ENCODE measurements at regions not wholly inside any gene's neighbourhood (a gene's known extent, or its start where the extent isn't known, plus 50 kb on each side); places are given as distances from the start of the nearest gene placed in this dataset.
"Not testable (repeated sequence)": the region's sequence is repeated elsewhere in the genome, so short reads cannot be mapped to it uniquely, and the experiment has no call there.

- H3K4me1 ChIP-seq = no peaks in the 10 kb centered on the region
- no peak for TF ChIP-seq CTCF (IDR thresholded peaks at IDR 0.05)
- no peak for TF ChIP-seq POLR2A (IDR thresholded peaks at IDR 0.05)
Measured at GRCh38 chrX:1851527-1851926, 236.7 kb downstream of the ASMT start.

GRCh38 chrX:1852082-1852481, 237.2 kb downstream of the ASMT start:
- Histone ChIP-seq H3K9me3 (no peaks in the 10 kb centered on the region), H3K27ac (no peak overlapping the region), H3K4me3 (replicated peaks in 1 of 3) (no peak overlapping the region), H3K27me3 (no peaks in the 10 kb centered on the region), H3K36me3 (no peaks in the 10 kb centered on the region), H3K4me1 (no peaks in the 10 kb centered on the region)
- TF ChIP-seq CTCF (IDR thresholded peaks at IDR 0.05) = no peak
- no peak for TF ChIP-seq POLR2A (IDR thresholded peaks at IDR 0.05)
- WGBS, 2 donors = 89 to 90% methylated on average over 8 of the region's 9 CpGs
- intact Hi-C loops (cut with DNase I) = no loop called here
- no peak for DNase-seq

More at GRCh38 chrX:1851527-1851926, 236.7 kb downstream of the ASMT start:
- Histone ChIP-seq H3K36me3 (no peaks in the 10 kb centered on the region), H3K27ac (no peak overlapping the region), H3K9me3 (no peaks in the 10 kb centered on the region), H3K27me3 (no peaks in the 10 kb centered on the region), H3K4me3 (replicated peaks in 1 of 3) (no peak overlapping the region)
- 94 to 95% methylated on average over 5 of the region's 6 CpGs for WGBS, 2 donors
- DNase-seq = no peak
- intact Hi-C loops (cut with DNase I) = no loop called here

GRCh38 chrX:1853447-1853846, 238.6 kb downstream of the ASMT start:
- Histone ChIP-seq H3K4me3 (replicated peaks in 1 of 3) (no peak overlapping the region), H3K27ac (no peak overlapping the region), H3K36me3 (no peaks in the 10 kb centered on the region), H3K27me3 (no peaks in the 10 kb centered on the region), H3K4me1 (no peaks in the 10 kb centered on the region), H3K9me3 (no peaks in the 10 kb centered on the region)
- intact Hi-C loops (cut with DNase I) = no loop called here
- 68 to 80% methylated on average over 3 of the region's 3 CpGs for WGBS, 2 donors
- no peak for DNase-seq
- no peak for TF ChIP-seq POLR2A (IDR thresholded peaks at IDR 0.05)
- no peak for TF ChIP-seq CTCF (IDR thresholded peaks at IDR 0.05)

- Histone ChIP-seq H3K27ac (no peak overlapping the region), H3K36me3 (no peaks in the 10 kb centered on the region), H3K4me3 (replicated peaks in 1 of 3) (no peak overlapping the region), H3K9me3 (no peaks in the 10 kb centered on the region), H3K4me1 (no peaks in the 10 kb centered on the region), H3K27me3 (no peaks in the 10 kb centered on the region)
- TF ChIP-seq CTCF (IDR thresholded peaks at IDR 0.05) = no peak
- TF ChIP-seq POLR2A (IDR thresholded peaks at IDR 0.05) = no peak
- DNase-seq = no peak
- intact Hi-C loops (cut with DNase I) = no loop called here
- 74 to 78% methylated on average over 3 of the region's 3 CpGs for WGBS, 2 donors
Measured at GRCh38 chrX:1853916-1854315, 239.1 kb downstream of the ASMT start.

GRCh38 chrX:1854861-1855260, 240.0 kb downstream of the ASMT start:
- H3K27me3 ChIP-seq; H3K27ac ChIP-seq; H3K4me3 ChIP-seq (replicated peaks in 1 of 3); H3K36me3 ChIP-seq; H3K4me1 ChIP-seq; intact Hi-C loops (cut with DNase I); H3K9me3 ChIP-seq; DNase-seq: not testable (repeated sequence)
- WGBS, 2 donors = 95 to 98% methylated on average over 10 of the region's 10 CpGs

GRCh38 chrX:1859266-1859665, 244.4 kb downstream of the ASMT start:
- H3K36me3 ChIP-seq; H3K27me3 ChIP-seq; H3K4me1 ChIP-seq; H3K27ac ChIP-seq; intact Hi-C loops (cut with DNase I); H3K9me3 ChIP-seq; H3K4me3 ChIP-seq (replicated peaks in 1 of 3); DNase-seq: not testable (repeated sequence)
- WGBS, 2 donors = 87 to 94% methylated on average over 5 of the region's 5 CpGs
